CD4-positive, alpha-beta T cell (primary cell): ENCODE measurements at regions not wholly inside any gene's neighbourhood (a gene's known extent, or its start where the extent isn't known, plus 50 kb on each side); places are given as distances from the start of the nearest gene placed in this dataset.

Source experiments
- ATAC-seq: fragments of 200-7000 bp; cut with Tn5 transposase; one replicate; pipeline ENCODE4 v1.10.0; 2022; ENCODE audit warnings: mild to moderate bottlenecking; ENCODE audit not compliant: poor library complexity
- CTCF ChIA-PET: fragments of 350-600 bp; sonication (Branson Sonifier 250); formaldehyde crosslinking; loops from one replicate; lab custom pipeline; 2021; ENCODE audit warnings: antibody characterized with exemption, inconsistent platforms; lab: Charles Lee
- POLR2A ChIA-PET: fragments of 350-600 bp; sonication (Branson Sonifier 250); formaldehyde crosslinking; loops from one replicate; lab custom pipeline; 2021; ENCODE audit warnings: antibody characterized with exemption, inconsistent platforms; lab: Charles Lee
- DNase-seq, 14 experiments: peaks; one replicate each; pipeline ENCODE4 v3.0.0-alpha.2; 2013 to 2020; ENCODE audit warnings: mixed read lengths in 2 of 14
- H3K27ac ChIP-seq, 2 donors: one replicate each; pipeline versions ENCODE4 v1.5.1 to v1.7.0; 2013; ENCODE audit warnings: low read length in 2 of 2, low read depth in 1 of 2, mild to moderate bottlenecking in 1 of 2
- H3K27me3 ChIP-seq, 2 experiments: 1 replicate in 1 of 2; 2 replicates in 1 of 2; pipeline versions ENCODE4 v1.6.1 to v1.7.0; 2013; ENCODE audit warnings: low read length in 2 of 2, control low read depth in 1 of 2, mild to moderate bottlenecking in 1 of 2, moderate library complexity in 1 of 2; ENCODE audit not compliant: insufficient read depth in 2 of 2, control insufficient read depth in 1 of 2
- H3K36me3 ChIP-seq: one replicate; pipeline ENCODE4 v1.6.1; 2013; ENCODE audit warnings: low read length, control low read depth; ENCODE audit not compliant: insufficient read depth
- H3K4me1 ChIP-seq: one replicate; pipeline ENCODE4 v1.6.1; 2013; ENCODE audit warnings: low read length, control low read depth; ENCODE audit not compliant: insufficient read depth
- H3K4me3 ChIP-seq: one replicate; pipeline ENCODE4 v1.5.1; 2013; ENCODE audit warnings: mild to moderate bottlenecking, low read length, moderate library complexity
- H3K9me3 ChIP-seq, 2 experiments: 1 replicate in 1 of 2; 2 replicates in 1 of 2; pipeline versions ENCODE4 v1.6.1 to v1.7.0; 2013; ENCODE audit warnings: low read length in 2 of 2, mild to moderate bottlenecking in 2 of 2, control low read depth in 1 of 2, moderate library complexity in 1 of 2; ENCODE audit not compliant: control insufficient read depth in 1 of 2, insufficient read depth in 1 of 2
- H3K27ac Mint-ChIP-seq: one replicate; pipeline ENCODE4 v1.8.0; 2020; ENCODE audit warnings: mixed read lengths
- H3K27me3 Mint-ChIP-seq: one replicate; pipeline ENCODE4 v1.8.0; 2021; ENCODE audit warnings: mixed read lengths
- H3K36me3 Mint-ChIP-seq: one replicate; pipeline ENCODE4 v1.8.0; 2021; ENCODE audit warnings: low read depth, mixed read lengths
- H3K4me1 Mint-ChIP-seq: one replicate; pipeline ENCODE4 v1.8.0; 2021; ENCODE audit warnings: low read depth, mixed read lengths
- H3K4me3 Mint-ChIP-seq: one replicate; pipeline ENCODE4 v1.8.0; 2020; ENCODE audit warnings: mild to moderate bottlenecking, mixed read lengths
- H3K9me3 Mint-ChIP-seq: one replicate; pipeline ENCODE4 v1.8.0; 2020; ENCODE audit warnings: mixed read lengths
- intact Hi-C, 2 experiments: fragments of 100-400 bp; cut with DNase I in 1 of 2; cut with micrococcal nuclease in 1 of 2; formaldehyde crosslinking; loops; one replicate each; pipeline versions ENCODE4 v1.15.1 to v1.9.0; 2023 to 2025; cut with DNase I, micrococcal nuclease
- TF ChIP-seq, protein P1 (sequence below): fragments of 200-600 bp; IDR thresholded peaks from one replicate; pipeline ENCODE4 v1.8.0; 2022; ENCODE audit warnings: antibody characterized with exemption, mild to moderate bottlenecking

DNA sequence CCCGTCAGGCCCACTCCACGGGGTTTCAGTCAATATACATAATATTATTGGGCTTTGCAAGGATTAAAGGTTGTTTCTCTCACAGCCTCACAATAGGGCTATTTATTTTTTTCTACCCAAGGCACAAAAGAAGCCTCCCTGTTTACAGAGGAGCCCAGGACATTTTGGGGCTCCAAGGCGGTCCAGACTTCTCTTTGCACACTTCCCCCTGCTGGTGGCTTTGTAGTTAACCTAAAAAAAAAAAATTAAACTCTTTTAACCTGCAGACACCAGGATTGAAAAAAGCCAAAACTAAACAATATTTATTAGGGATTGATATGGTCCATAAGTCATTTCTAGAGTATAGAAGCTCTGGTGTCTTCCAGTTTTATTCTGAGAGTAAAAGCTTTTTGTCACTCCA is 169.7 kb upstream of the ZFHX3 start:
- no peak for ATAC-seq
- H3K9me3 ChIP-seq: peaks cover 0 to 3% of the 10 kb centered on the region in 2 experiments
- H3K27me3 Mint-ChIP-seq: peaks cover 5% of the 10 kb centered on the region
- DNase-seq: no peak
- ChIA-PET CTCF (no interaction called here), POLR2A (no interaction called here)
- TF ChIP-seq, protein P1, sequence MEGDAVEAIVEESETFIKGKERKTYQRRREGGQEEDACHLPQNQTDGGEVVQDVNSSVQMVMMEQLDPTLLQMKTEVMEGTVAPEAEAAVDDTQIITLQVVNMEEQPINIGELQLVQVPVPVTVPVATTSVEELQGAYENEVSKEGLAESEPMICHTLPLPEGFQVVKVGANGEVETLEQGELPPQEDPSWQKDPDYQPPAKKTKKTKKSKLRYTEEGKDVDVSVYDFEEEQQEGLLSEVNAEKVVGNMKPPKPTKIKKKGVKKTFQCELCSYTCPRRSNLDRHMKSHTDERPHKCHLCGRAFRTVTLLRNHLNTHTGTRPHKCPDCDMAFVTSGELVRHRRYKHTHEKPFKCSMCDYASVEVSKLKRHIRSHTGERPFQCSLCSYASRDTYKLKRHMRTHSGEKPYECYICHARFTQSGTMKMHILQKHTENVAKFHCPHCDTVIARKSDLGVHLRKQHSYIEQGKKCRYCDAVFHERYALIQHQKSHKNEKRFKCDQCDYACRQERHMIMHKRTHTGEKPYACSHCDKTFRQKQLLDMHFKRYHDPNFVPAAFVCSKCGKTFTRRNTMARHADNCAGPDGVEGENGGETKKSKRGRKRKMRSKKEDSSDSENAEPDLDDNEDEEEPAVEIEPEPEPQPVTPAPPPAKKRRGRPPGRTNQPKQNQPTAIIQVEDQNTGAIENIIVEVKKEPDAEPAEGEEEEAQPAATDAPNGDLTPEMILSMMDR: no peak
- H3K36me3 Mint-ChIP-seq: no peaks in the 10 kb centered on the region
- H3K27ac ChIP-seq: no peak overlapping the region
- H3K27ac Mint-ChIP-seq: no peak overlapping the region
- no peaks in the 10 kb centered on the region for H3K4me1 ChIP-seq
- peaks cover 2% of the 10 kb centered on the region for H3K9me3 Mint-ChIP-seq
- intact Hi-C loops: no loop called here
- H3K4me1 Mint-ChIP-seq: no peaks in the 10 kb centered on the region
- H3K4me3 Mint-ChIP-seq: no peak overlapping the region
- no peaks in the 10 kb centered on the region for H3K36me3 ChIP-seq
- no peak overlapping the region for H3K4me3 ChIP-seq
- H3K27me3 ChIP-seq: no peaks in the 10 kb centered on the region

DNA sequence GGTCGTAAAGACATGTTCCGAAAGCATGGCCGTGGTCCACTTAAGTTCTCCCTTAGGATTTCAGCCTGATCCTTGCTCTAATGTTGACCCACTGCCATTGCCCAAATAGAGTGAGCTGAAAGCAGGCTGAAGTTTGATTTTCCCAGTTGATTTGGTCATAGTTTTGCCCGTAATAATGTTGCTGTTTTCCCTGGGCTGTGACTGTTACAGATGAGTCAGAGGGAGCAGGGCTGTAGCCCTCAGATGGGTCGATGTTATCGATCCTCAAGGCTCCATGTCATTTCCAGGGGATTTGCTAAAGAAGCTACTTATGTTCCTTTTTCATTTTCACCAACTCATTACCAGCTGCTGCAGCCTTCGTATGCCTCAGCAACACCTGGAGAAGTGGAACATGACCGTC is 169.0 kb upstream of the ZFHX3 start:
- H3K4me1 Mint-ChIP-seq: no peaks in the 10 kb centered on the region
- Histone ChIP-seq H3K9me3 (peaks cover 0 to 3% of the 10 kb centered on the region in 2 experiments), H3K4me1 (no peaks in the 10 kb centered on the region), H3K27ac (no peak overlapping the region), H3K4me3 (no peak overlapping the region), H3K27me3 (no peaks in the 10 kb centered on the region), H3K36me3 (no peaks in the 10 kb centered on the region)
- H3K4me3 Mint-ChIP-seq: no peak overlapping the region
- H3K27me3 Mint-ChIP-seq: peaks cover 5% of the 10 kb centered on the region
- POLR2A ChIA-PET: interaction anchor here (0.6 kb wide), 1 partner anchor 182 kb away, joined by 3 read pairs; no protein-coding TSS in a partner anchor
- intact Hi-C loops: no loop called here
- TF ChIP-seq, protein P1: no peak
- no peak for DNase-seq
- CTCF ChIA-PET: interaction anchor here (0.6 kb wide), 1 partner anchor 92 kb away, joined by 3 read pairs; no protein-coding TSS in a partner anchor
- H3K27ac Mint-ChIP-seq: no peak overlapping the region
- no peak for ATAC-seq
- H3K36me3 Mint-ChIP-seq: no peaks in the 10 kb centered on the region
- peaks cover 2% of the 10 kb centered on the region for H3K9me3 Mint-ChIP-seq

DNA sequence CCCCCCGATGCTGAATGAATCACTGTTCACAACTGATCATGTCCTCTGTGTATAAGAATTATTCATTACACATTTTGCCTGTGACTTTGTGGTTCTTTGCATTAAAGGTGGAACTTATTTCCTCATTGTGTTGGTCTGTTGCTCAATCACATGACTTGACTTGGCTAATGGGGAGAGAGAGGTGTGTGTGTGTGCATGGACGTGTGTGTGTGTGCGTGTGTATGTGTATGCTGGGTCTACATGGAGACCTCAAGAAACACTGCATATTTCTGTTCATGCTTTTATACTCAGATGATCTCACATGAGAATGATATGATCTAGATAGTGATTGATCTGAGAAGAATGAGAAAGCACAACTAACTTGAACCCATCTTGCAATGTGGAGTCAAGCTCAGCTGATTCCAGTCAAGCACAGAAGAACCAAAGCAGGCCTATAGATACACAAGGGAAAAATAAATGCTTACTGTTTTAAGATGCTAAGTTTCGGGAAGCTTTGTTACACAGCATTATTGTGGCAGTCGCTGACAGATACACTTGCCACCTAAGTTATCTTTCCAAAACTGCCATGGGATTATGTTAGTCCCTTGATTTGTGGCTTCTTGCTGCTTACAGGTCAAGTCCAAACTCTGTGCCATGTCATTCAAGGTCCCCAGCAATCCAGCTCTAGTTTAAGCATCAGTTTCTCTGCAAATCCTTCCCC is 167.9 kb upstream of the ZFHX3 start:
- peaks cover 4% of the 10 kb centered on the region for H3K27me3 Mint-ChIP-seq
- ATAC-seq (no peak), DNase-seq (no peak)
- no peak overlapping the region for H3K4me3 ChIP-seq
- H3K4me1 Mint-ChIP-seq: no peaks in the 10 kb centered on the region
- peaks cover 2% of the 10 kb centered on the region for H3K9me3 Mint-ChIP-seq
- H3K27ac ChIP-seq: no peak overlapping the region
- H3K27me3 ChIP-seq: no peaks in the 10 kb centered on the region
- no peak overlapping the region for H3K27ac Mint-ChIP-seq
- no peaks in the 10 kb centered on the region for H3K36me3 Mint-ChIP-seq
- peaks cover 0 to 3% of the 10 kb centered on the region in 2 experiments for H3K9me3 ChIP-seq
- H3K4me1 ChIP-seq: no peaks in the 10 kb centered on the region
- intact Hi-C loops: no loop called here
- POLR2A ChIA-PET: no interaction called here
- TF ChIP-seq, protein P1: no peak
- no peaks in the 10 kb centered on the region for H3K36me3 ChIP-seq
- CTCF ChIA-PET: no interaction called here
- H3K4me3 Mint-ChIP-seq: no peak overlapping the region
